ENCODE measurements at regions not wholly inside any gene's neighbourhood (a gene's known extent, or its start where the extent isn't known, plus 50 kb on each side); places are given as distances from the start of the nearest gene placed in this dataset.
"Not testable (repeated sequence)": the region's sequence is repeated elsewhere in the genome, so short reads cannot be mapped to it uniquely, and the experiment has no call there.

DNA sequence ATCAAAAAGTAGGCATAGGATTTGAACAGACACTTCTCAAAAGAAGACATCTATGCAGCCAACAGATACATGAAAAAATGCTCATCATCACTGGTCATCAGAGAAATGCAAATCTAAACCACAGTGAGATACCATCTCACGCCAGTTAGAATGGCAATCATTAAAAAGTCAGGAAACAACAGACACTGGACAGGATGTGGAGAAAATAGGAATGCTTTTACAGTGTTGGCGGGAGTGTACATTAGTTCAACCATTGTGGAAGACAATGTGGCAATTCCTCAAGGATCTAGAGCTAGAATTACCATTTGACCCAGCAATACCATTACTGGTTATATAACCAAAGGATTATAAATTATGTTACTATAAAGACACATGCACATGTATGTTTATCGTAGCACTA is 424.0 kb downstream of the SATB2 start:
- Mint-ChIP-seq H3K9me3 (peaks cover 43% of the 10 kb centered on the region), H3K36me3 (peaks cover 20% of the 10 kb centered on the region)
- DNase-seq (ENCODE audit: low spot score); H3K4me3 Mint-ChIP-seq; POLR2A ChIA-PET; H3K27me3 Mint-ChIP-seq (ENCODE audit: low read depth); H3K4me1 Mint-ChIP-seq; ATAC-seq; H3K27ac Mint-ChIP-seq; CTCF ChIA-PET: not testable (repeated sequence)

DNA sequence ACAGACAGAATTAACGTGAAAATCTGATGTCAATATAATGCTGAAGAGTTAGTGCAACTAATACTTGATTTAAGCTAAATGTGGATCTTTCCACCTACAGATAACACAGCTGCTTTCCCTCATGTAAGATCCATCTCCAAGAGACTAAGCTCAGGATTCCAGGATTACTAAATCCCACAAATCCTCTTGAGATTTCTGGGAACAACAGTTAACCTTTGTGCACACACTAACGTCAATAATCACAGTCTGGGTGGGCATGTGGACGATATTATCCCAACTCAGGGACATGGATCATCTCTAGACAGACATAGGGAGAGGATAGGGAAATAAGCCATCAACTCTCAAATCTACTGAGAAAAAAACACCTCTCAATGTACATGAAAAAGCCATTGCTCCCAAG is 432.6 kb downstream of the SATB2 start:
- ChIA-PET POLR2A (no interaction called here), CTCF (interaction anchor here (1.3 kb wide), 1 partner anchor 447 kb away, joined by 3 read pairs; no protein-coding TSS in a partner anchor)
- TF ChIP-seq MXD4 (CRISPR knock-in tag; IDR thresholded peaks at IDR 0.05; ENCODE audit: borderline replicate concordance) (no peak), ELF4 (CRISPR knock-in tag; IDR thresholded peaks at IDR 0.05; ENCODE audit: low read depth) (no peak), KAT7 (CRISPR knock-in tag; IDR thresholded peaks at IDR 0.05; ENCODE audit: borderline replicate concordance) (no peak), SMAD4 (CRISPR knock-in tag; IDR thresholded peaks at IDR 0.05) (no peak), ZNF671 (CRISPR knock-in tag; IDR thresholded peaks at IDR 0.05) (no peak), CBFB (CRISPR knock-in tag; IDR thresholded peaks at IDR 0.05; ENCODE audit: low read depth) (no peak), ATF1 (CRISPR knock-in tag; IDR thresholded peaks at IDR 0.05) (no peak), ZNF416 (CRISPR knock-in tag; IDR thresholded peaks at IDR 0.05) (no peak), IRF2 (CRISPR knock-in tag; IDR thresholded peaks at IDR 0.05; ENCODE audit: borderline replicate concordance, low read depth) (no peak), ZBTB21 (CRISPR knock-in tag; IDR thresholded peaks at IDR 0.05; ENCODE audit: borderline replicate concordance) (no peak), TEAD1 (CRISPR knock-in tag; IDR thresholded peaks at IDR 0.05) (no peak), JUN (CRISPR knock-in tag; IDR thresholded peaks at IDR 0.05) (no peak), EMX1 (CRISPR knock-in tag; IDR thresholded peaks at IDR 0.05) (no peak)
- TF ChIP-seq, protein P1, sequence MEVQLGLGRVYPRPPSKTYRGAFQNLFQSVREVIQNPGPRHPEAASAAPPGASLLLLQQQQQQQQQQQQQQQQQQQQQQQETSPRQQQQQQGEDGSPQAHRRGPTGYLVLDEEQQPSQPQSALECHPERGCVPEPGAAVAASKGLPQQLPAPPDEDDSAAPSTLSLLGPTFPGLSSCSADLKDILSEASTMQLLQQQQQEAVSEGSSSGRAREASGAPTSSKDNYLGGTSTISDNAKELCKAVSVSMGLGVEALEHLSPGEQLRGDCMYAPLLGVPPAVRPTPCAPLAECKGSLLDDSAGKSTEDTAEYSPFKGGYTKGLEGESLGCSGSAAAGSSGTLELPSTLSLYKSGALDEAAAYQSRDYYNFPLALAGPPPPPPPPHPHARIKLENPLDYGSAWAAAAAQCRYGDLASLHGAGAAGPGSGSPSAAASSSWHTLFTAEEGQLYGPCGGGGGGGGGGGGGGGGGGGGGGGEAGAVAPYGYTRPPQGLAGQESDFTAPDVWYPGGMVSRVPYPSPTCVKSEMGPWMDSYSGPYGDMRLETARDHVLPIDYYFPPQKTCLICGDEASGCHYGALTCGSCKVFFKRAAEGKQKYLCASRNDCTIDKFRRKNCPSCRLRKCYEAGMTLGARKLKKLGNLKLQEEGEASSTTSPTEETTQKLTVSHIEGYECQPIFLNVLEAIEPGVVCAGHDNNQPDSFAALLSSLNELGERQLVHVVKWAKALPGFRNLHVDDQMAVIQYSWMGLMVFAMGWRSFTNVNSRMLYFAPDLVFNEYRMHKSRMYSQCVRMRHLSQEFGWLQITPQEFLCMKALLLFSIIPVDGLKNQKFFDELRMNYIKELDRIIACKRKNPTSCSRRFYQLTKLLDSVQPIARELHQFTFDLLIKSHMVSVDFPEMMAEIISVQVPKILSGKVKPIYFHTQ (CRISPR knock-in tag; IDR thresholded peaks at IDR 0.05) = no peak
- TF ChIP-seq, protein P2, sequence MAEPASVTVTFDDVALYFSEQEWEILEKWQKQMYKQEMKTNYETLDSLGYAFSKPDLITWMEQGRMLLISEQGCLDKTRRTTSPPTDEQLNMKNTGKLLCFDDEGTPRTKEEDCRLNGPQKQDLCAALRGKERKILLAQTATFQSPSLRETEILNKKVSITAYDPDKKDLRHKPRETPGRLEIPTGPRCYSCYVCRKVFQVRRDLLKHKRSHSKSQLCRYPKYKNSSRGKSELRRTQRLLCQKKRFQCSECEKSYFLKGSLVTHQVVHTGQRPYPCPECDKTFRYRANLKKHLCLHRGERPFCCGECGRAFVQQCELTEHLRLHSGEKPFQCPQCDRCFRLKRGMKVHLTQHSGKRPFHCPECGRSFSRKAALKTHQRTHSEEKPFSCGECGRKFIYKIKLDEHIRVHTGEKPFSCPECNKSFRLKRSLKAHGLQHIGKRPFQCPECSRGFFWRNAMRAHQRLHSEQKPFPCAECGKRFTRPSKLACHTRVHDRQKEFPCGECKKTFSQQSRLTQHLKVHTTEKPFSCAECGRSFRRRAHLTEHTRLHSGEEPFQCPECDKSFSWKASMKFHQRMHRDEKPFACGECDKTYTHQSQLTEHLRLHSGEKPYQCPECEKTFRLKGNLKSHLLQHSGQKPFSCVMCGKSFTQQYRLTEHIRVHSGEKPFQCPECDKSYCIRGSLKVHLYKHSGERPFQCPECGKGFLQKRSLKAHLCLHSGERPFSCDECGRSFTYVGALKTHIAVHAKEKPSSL (CRISPR knock-in tag; conservative IDR thresholded peaks at IDR 0.05) = no peak
- TF ChIP-seq, protein P3, sequence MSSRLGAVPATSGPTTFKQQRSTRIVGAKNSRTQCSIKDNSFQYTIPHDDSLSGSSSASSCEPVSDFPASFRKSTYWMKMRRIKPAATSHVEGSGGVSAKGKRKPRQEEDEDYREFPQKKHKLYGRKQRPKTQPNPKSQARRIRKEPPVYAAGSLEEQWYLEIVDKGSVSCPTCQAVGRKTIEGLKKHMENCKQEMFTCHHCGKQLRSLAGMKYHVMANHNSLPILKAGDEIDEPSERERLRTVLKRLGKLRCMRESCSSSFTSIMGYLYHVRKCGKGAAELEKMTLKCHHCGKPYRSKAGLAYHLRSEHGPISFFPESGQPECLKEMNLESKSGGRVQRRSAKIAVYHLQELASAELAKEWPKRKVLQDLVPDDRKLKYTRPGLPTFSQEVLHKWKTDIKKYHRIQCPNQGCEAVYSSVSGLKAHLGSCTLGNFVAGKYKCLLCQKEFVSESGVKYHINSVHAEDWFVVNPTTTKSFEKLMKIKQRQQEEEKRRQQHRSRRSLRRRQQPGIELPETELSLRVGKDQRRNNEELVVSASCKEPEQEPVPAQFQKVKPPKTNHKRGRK (CRISPR knock-in tag; IDR thresholded peaks at IDR 0.05; ENCODE audit: borderline replicate concordance) = no peak
- TF ChIP-seq, protein P4, sequence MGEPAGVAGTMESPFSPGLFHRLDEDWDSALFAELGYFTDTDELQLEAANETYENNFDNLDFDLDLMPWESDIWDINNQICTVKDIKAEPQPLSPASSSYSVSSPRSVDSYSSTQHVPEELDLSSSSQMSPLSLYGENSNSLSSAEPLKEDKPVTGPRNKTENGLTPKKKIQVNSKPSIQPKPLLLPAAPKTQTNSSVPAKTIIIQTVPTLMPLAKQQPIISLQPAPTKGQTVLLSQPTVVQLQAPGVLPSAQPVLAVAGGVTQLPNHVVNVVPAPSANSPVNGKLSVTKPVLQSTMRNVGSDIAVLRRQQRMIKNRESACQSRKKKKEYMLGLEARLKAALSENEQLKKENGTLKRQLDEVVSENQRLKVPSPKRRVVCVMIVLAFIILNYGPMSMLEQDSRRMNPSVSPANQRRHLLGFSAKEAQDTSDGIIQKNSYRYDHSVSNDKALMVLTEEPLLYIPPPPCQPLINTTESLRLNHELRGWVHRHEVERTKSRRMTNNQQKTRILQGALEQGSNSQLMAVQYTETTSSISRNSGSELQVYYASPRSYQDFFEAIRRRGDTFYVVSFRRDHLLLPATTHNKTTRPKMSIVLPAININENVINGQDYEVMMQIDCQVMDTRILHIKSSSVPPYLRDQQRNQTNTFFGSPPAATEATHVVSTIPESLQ (CRISPR knock-in tag; IDR thresholded peaks at IDR 0.05) = no peak
- TF ChIP-seq, protein P5, sequence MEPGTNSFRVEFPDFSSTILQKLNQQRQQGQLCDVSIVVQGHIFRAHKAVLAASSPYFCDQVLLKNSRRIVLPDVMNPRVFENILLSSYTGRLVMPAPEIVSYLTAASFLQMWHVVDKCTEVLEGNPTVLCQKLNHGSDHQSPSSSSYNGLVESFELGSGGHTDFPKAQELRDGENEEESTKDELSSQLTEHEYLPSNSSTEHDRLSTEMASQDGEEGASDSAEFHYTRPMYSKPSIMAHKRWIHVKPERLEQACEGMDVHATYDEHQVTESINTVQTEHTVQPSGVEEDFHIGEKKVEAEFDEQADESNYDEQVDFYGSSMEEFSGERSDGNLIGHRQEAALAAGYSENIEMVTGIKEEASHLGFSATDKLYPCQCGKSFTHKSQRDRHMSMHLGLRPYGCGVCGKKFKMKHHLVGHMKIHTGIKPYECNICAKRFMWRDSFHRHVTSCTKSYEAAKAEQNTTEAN (CRISPR knock-in tag; IDR thresholded peaks at IDR 0.05) = no peak
- ATAC-seq (no peak), DNase-seq (ENCODE audit: low spot score) (no peak)
- Mint-ChIP-seq H3K4me1 (peaks cover 11% of the 10 kb centered on the region), H3K36me3 (peaks cover 11% of the 10 kb centered on the region), H3K4me3 (no peak overlapping the region), H3K27ac (no peak overlapping the region), H3K9me3 (peaks cover 9% of the 10 kb centered on the region), H3K27me3 (ENCODE audit: low read depth) (no peaks in the 10 kb centered on the region)

Data from WTC11 (cell line).